GM21737 (cell line): ENCODE measurements at regions not wholly inside any gene's neighbourhood (a gene's known extent, or its start where the extent isn't known, plus 50 kb on each side); places are given as distances from the start of the nearest gene placed in this dataset.
A peak's percentile ranks its signal among the peaks of the same experiment; 100 is the strongest.

Experiments used
- ATAC-seq: cut with Tn5 transposase; IDR thresholded peaks from one replicate; pipeline ENCODE4 v1.9.1; 2021; ENCODE audit warnings: mild to moderate bottlenecking, moderate library complexity; ENCODE audit not compliant: unreplicated experiment

- no peak for ATAC-seq
Measured at GRCh38 chr15:89421219-89421618, 75.2 kb downstream of the RHCG start.

GRCh38 chr15:89419370-89419984 is 76.9 kb downstream of the RHCG start:
- ATAC-seq, result no peak

GRCh38 chr15:89417206-89417725 is 79.1 kb downstream of the RHCG start:
- ATAC-seq, result no peak

GRCh38 chr15:89416339-89417183 is 79.8 kb downstream of the RHCG start:
- peak; percentile 86 for ATAC-seq

GRCh38 chr15:89414571-89414970 is 79.9 kb upstream of the POLG start:
- ATAC-seq, result no peak

GRCh38 chr15:89413877-89414276 is 79.3 kb upstream of the POLG start:
- ATAC-seq, result no peak

GRCh38 chr15:89412905-89413411 is 78.3 kb upstream of the POLG start:
- no peak for ATAC-seq

- no peak for ATAC-seq
Measured at GRCh38 chr15:89410039-89410435, 75.4 kb upstream of the POLG start.

GRCh38 chr15:89409184-89410038 is 74.8 kb upstream of the POLG start:
- ATAC-seq, result no peak

GRCh38 chr15:89408372-89409183 is 74.0 kb upstream of the POLG start:
- ATAC-seq, result no peak

GRCh38 chr15:89406940-89407607 is 72.5 kb upstream of the POLG start:
- ATAC-seq, result no peak

- ATAC-seq, result no peak
Measured at GRCh38 chr15:89406218-89406939, 71.8 kb upstream of the POLG start.

GRCh38 chr15:89405494-89405893 is 70.9 kb upstream of the POLG start:
- ATAC-seq, result no peak

GRCh38 chr15:89404023-89404422 is 69.4 kb upstream of the POLG start:
- ATAC-seq, result no peak

- no peak for ATAC-seq
Measured at GRCh38 chr15:89402518-89402805, 67.8 kb upstream of the POLG start.

- ATAC-seq, result no peak
Measured at GRCh38 chr15:89401631-89402517, 67.2 kb upstream of the POLG start.

- ATAC-seq, result no peak
Measured at GRCh38 chr15:89400782-89401545, 66.3 kb upstream of the POLG start.
